Fibroblast of lung (primary cell): ENCODE measurements at regions not wholly inside any gene's neighbourhood (a gene's known extent, or its start where the extent isn't known, plus 50 kb on each side); places are given as distances from the start of the nearest gene placed in this dataset.

Source experiments
- CTCF ChIP-seq, 2 donors: IDR thresholded peaks in 1 of 2; conservative IDR thresholded peaks in 1 of 2; 1 replicate in 1 of 2; 2 replicates in 1 of 2; pipeline ENCODE4 v1.5.1; 2011 to 2012; ENCODE audit warnings: low read length in 2 of 2, control low read depth in 1 of 2, inconsistent platforms in 1 of 2, low read depth in 1 of 2, mild to moderate bottlenecking in 1 of 2
- EZH2 ChIP-seq: IDR thresholded peaks from 2 replicates; pipeline ENCODE4 v1.5.1; 2012; ENCODE audit warnings: low read length, control low read depth, mild to moderate bottlenecking; ENCODE audit errors: missing control alignments

DNA sequence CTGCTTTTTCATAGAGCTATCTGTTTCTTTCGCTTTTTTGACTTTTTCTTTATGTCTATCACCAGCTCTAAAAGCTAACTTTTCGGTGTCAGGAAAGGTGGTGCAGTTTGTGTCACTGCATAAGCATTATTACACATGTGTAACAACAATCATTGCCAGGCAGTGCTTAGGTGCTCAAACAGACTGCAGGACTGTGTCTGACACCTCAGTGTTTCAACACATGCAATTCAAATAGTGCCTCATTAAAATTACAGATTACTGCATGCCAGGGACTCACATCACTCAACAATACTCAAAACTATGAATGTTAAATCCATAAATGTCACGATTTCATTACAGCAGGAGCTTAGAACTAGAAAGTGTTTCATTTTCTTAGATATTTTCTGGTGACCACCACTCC is 265.3 kb upstream of the SMIM30 start:
- no peak for TF ChIP-seq CTCF (conservative IDR thresholded peaks at IDR 0.05 in 1 of 2, IDR thresholded peaks at IDR 0.05 in 1 of 2; ENCODE audit: low read depth in 1 of 2, low read length in 2 of 2)
- no peak for TF ChIP-seq EZH2
